ENCODE measurements at regions not wholly inside any gene's neighbourhood (a gene's known extent, or its start where the extent isn't known, plus 50 kb on each side); places are given as distances from the start of the nearest gene placed in this dataset.

DNA sequence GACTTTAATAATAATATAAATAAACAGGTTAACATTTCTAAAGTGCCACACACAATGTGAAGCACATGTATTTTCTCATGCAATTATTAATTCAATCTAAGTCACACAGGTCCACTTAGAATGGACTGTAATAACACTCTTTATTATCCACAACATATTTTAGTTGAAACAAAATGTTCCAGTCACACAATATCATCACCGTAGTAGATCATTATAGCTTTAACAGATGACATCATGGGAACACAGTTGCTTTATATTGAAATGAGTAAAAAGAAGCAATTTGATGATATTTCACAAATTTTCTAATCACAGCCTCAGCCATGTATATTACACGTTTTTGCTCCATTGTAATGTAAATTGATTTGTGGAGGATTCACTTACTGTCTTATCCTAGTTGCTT is 266.3 kb downstream of the MEIS1 start:
- Mint-ChIP-seq H3K4me3 (no peak overlapping the region), H3K36me3 (ENCODE audit: low read depth) (no peaks in the 10 kb centered on the region), H3K27ac (no peak overlapping the region), H3K4me1 (no peaks in the 10 kb centered on the region), H3K27me3 (no peaks in the 10 kb centered on the region), H3K9me3 (ENCODE audit: low read depth) (no peaks in the 10 kb centered on the region)
- intact Hi-C loops (cut with DNase I, micrococcal nuclease): no loop called here
- POLR2A ChIA-PET: no interaction called here
- CTCF ChIA-PET: no interaction called here
- no peak for DNase-seq
- ATAC-seq: no peak

- Mint-ChIP-seq H3K4me1 (no peaks in the 10 kb centered on the region), H3K9me3 (ENCODE audit: low read depth) (no peaks in the 10 kb centered on the region), H3K27me3 (no peaks in the 10 kb centered on the region), H3K27ac (no peak overlapping the region), H3K4me3 (no peak overlapping the region), H3K36me3 (ENCODE audit: low read depth) (no peaks in the 10 kb centered on the region)
- intact Hi-C loops (cut with DNase I, micrococcal nuclease): no loop called here
- ChIA-PET CTCF (no interaction called here), POLR2A (no interaction called here)
- no peak for ATAC-seq
- no peak for DNase-seq
These were observed 266.7 kb downstream of the MEIS1 start for GRCh38 chr2:66701656-66702055.

DNA sequence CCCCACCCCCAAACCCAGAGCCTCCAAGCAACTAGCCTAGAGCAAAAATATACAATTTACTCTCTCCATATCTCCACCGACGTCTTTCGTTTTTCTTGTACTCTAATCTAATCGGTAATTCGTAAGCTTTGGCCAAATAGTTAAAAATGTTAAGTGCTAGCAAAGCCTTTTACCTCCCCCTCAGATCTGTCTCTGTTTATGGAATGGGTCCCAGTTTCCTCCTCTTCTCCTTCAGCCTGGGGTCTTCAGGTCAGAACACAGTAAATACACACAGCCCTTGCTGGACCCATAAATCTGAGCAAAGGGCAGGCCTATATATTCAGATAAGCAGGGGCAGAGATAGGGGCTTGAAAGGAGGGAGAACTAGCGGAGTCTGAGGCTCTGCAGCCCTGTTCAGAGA is 267.4 kb downstream of the MEIS1 start:
- no peaks in the 10 kb centered on the region for H3K4me1 Mint-ChIP-seq
- CTCF ChIA-PET: no interaction called here
- H3K27ac Mint-ChIP-seq: no peak overlapping the region
- no peak for ATAC-seq
- intact Hi-C loops (cut with DNase I, micrococcal nuclease): no loop called here
- no peaks in the 10 kb centered on the region for H3K27me3 Mint-ChIP-seq
- DNase-seq: no peak
- H3K4me3 Mint-ChIP-seq: no peak overlapping the region
- H3K9me3 Mint-ChIP-seq (ENCODE audit: low read depth): no peaks in the 10 kb centered on the region
- POLR2A ChIA-PET: no interaction called here
- H3K36me3 Mint-ChIP-seq (ENCODE audit: low read depth): no peaks in the 10 kb centered on the region

GRCh38 chr2:66704786-66705185 is 269.9 kb downstream of the MEIS1 start:
- POLR2A ChIA-PET: no interaction called here
- no peak for ATAC-seq
- Mint-ChIP-seq H3K36me3 (ENCODE audit: low read depth) (no peaks in the 10 kb centered on the region), H3K4me1 (no peaks in the 10 kb centered on the region), H3K27me3 (no peaks in the 10 kb centered on the region), H3K9me3 (ENCODE audit: low read depth) (no peaks in the 10 kb centered on the region), H3K4me3 (no peak overlapping the region), H3K27ac (no peak overlapping the region)
- intact Hi-C loops (cut with DNase I, micrococcal nuclease): no loop called here
- DNase-seq: no peak
- CTCF ChIA-PET: no interaction called here

DNA sequence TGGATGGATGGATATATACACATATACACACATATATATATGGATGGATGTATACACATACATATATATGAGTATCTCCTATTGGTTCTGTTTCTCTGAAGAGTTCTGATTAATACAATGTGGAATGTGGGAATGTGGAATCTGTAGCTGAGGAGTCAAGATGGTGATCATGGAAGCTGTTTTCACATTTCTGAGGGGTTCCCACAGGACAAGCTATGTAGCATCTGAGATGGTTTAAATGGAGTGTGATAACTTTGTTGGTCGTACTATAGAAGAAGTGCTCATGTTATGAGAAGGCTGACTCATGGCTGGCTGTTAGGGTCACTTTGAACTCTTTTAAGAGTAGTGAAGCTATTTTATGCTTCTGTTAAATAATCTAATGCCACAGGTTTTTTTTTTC is 279.7 kb downstream of the MEIS1 start:
- ATAC-seq (no peak), DNase-seq (no peak)
- ChIA-PET CTCF (no interaction called here), POLR2A (no interaction called here)
- Mint-ChIP-seq H3K27me3 (no peaks in the 10 kb centered on the region), H3K4me3 (no peak overlapping the region), H3K36me3 (ENCODE audit: low read depth) (no peaks in the 10 kb centered on the region), H3K9me3 (ENCODE audit: low read depth) (peaks cover 3% of the 10 kb centered on the region), H3K4me1 (no peaks in the 10 kb centered on the region), H3K27ac (no peak overlapping the region)
- intact Hi-C loops (cut with DNase I, micrococcal nuclease): no loop called here

DNA sequence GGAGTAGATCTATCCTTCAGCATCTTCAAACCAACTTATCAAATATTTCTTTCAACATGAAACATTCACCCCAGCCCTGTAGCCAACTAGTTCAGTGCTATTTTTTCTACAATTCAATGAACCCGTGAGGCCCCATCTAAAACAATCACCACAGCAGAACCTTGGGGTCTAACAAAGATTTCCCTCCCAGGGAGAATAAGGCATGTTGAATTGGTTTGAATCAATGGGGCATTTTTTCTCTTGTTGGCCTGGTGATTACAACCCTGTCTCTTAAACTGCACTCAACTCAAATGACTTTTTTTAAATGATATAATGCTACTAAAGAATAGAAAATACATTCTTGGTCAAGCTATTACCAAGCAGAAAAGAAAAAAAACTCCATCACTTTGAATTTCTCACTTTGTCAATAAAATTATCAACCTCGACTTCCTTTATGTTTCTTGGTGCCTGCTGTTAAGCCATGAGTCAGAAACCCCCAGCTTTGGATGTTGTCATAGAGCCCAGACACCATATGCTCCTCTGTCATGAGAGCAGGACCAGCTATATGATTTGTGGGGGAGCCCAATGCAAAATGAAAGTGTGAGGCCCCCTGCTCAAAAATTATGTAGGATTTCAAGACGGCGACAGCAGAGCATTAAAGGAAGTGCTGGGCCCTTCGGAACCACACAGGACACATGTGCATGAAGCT is 282.4 kb downstream of the MEIS1 start:
- POLR2A ChIA-PET: no interaction called here
- DNase-seq (no peak), ATAC-seq (no peak)
- Mint-ChIP-seq H3K9me3 (ENCODE audit: low read depth) (peaks cover 3% of the 10 kb centered on the region), H3K27ac (no peak overlapping the region), H3K4me3 (no peak overlapping the region), H3K36me3 (ENCODE audit: low read depth) (no peaks in the 10 kb centered on the region), H3K4me1 (no peaks in the 10 kb centered on the region), H3K27me3 (no peaks in the 10 kb centered on the region)
- intact Hi-C loops (cut with DNase I, micrococcal nuclease): no loop called here
- CTCF ChIA-PET: no interaction called here

DNA sequence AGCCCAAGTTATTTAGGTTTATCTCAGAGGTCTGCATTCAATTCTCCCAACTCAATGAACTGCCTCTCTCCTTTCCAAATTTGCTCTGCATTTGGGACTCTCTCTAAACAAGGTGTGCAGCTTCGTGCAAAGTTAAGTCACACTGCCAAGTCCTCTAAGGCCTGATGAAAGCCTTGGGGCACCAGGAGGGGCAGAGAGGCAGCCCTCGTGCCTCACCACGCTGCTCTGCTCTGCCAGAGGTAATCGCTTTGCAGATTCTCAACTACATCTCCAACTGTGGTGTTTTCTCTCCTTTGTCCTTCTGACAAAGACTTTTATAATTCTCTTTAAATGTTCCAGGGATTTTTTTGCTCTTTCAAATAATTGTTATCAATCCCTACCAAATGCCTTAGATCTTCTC is 283.0 kb downstream of the MEIS1 start:
- intact Hi-C loops (cut with DNase I, micrococcal nuclease): no loop called here
- Mint-ChIP-seq H3K27ac (no peak overlapping the region), H3K9me3 (ENCODE audit: low read depth) (peaks cover 3% of the 10 kb centered on the region), H3K27me3 (no peaks in the 10 kb centered on the region), H3K4me3 (no peak overlapping the region), H3K4me1 (no peaks in the 10 kb centered on the region), H3K36me3 (ENCODE audit: low read depth) (no peaks in the 10 kb centered on the region)
- ATAC-seq: no peak
- CTCF ChIA-PET: no interaction called here
- no peak for DNase-seq
- POLR2A ChIA-PET: no interaction called here

DNA sequence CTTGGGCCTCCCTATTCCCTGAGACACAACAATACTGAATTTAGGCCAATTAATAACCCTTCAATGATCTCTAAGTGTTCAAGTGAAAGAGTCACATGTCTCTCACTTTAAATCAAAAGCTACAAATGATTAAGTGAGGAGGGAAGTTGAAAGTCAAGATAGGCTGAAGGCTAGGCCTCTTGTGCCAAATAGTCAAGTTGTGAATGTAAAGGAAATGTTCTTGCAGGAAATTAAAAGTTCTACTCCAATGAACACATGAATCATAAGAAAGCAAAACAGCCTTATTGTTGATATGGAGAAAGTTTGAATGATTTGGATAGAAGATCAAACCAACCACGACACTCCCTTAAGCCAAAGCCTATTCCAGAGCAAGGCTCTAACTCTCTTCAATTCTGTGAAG is 286.9 kb downstream of the MEIS1 start:
- Mint-ChIP-seq H3K27ac (no peak overlapping the region), H3K4me3 (no peak overlapping the region), H3K9me3 (ENCODE audit: low read depth) (no peaks in the 10 kb centered on the region), H3K27me3 (no peaks in the 10 kb centered on the region), H3K4me1 (no peaks in the 10 kb centered on the region), H3K36me3 (ENCODE audit: low read depth) (no peaks in the 10 kb centered on the region)
- no peak for ATAC-seq
- intact Hi-C loops (cut with DNase I, micrococcal nuclease): no loop called here
- DNase-seq: no peak
- POLR2A ChIA-PET: no interaction called here
- CTCF ChIA-PET: interaction anchor here (0.7 kb wide), 1 partner anchor 28 kb away, joined by 3 read pairs; no protein-coding TSS in a partner anchor

DNA sequence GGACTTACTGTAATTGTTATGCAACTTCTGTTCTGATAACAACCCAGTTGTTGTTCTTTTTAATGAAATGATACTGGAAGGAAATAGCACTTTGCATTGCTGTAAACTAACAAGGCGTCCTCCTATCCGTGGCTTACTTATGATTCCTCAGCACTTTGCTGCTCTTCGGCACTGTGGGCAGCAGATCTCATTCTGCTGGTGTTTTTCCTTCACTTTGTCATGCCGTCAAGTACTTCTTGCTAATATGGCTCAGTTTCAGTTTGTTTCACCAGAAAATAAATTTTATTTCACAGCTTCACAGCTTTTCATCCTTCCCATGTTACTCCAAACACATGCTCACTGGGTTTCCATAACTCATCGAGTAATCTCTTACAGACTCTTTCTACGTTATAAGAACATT is 289.3 kb downstream of the MEIS1 start:
- no peak overlapping the region for H3K4me3 Mint-ChIP-seq
- H3K36me3 Mint-ChIP-seq (ENCODE audit: low read depth): no peaks in the 10 kb centered on the region
- no peak for ATAC-seq

DNA sequence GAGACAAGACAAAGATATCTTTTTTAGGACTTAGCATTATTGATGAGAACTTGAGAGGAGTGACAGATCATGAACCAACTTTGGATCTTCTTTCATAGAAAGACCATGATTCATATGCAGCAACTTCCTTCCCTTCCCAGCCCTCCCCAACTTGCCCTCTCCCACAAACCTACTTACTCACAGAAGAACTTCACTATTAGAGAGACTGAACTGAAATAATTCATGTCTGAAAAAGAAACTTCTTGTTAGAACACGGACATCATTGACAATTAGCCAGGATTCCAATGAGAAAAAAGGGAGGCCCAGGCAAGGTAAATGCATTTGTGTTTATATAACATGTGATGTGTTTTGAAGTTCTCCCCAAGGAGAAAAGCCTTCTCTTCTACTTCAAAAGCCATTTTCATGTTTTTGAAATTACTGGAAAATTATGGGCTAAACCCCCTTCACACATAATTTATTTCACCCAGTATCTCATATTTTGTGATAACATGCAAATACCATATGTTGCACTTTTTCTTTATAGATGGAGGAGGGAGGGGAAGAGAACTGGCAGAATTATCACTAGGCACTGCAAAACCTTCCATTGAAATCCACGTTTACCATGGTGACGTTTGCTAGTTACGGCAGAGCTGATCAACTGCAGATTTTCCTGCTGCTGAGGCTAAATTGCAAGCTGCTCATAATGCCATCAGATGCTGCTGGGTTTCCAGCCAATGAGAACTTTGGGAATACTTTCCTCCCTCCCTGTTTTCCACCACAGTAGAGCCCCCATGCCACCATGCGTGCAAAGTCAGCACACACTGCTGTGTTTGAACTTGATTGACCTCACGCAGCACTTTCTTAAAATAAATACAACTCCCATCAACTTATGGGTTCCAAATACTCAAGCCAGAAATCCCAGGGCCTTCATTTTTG is 294.7 kb downstream of the MEIS1 start:
- DNase-seq (no peak), ATAC-seq (no peak)
- POLR2A ChIA-PET: no interaction called here
- Mint-ChIP-seq H3K36me3 (ENCODE audit: low read depth) (no peaks in the 10 kb centered on the region), H3K27me3 (no peaks in the 10 kb centered on the region), H3K27ac (no peak overlapping the region), H3K4me1 (no peaks in the 10 kb centered on the region), H3K9me3 (ENCODE audit: low read depth) (no peaks in the 10 kb centered on the region), H3K4me3 (no peak overlapping the region)
- intact Hi-C loops (cut with DNase I, micrococcal nuclease): no loop called here
- CTCF ChIA-PET: no interaction called here

More for the DNA sequence above, 289.3 kb downstream of the MEIS1 start:
- POLR2A ChIA-PET: no interaction called here
- Mint-ChIP-seq H3K27ac (no peak overlapping the region), H3K4me1 (no peaks in the 10 kb centered on the region), H3K9me3 (ENCODE audit: low read depth) (no peaks in the 10 kb centered on the region), H3K27me3 (no peaks in the 10 kb centered on the region)
- CTCF ChIA-PET: no interaction called here
- intact Hi-C loops (cut with DNase I, micrococcal nuclease): no loop called here
- no peak for DNase-seq

GRCh38 chr2:66730441-66730840 is 295.5 kb downstream of the MEIS1 start:
- Mint-ChIP-seq H3K4me3 (no peak overlapping the region), H3K4me1 (no peaks in the 10 kb centered on the region), H3K27ac (no peak overlapping the region), H3K27me3 (no peaks in the 10 kb centered on the region), H3K9me3 (ENCODE audit: low read depth) (no peaks in the 10 kb centered on the region), H3K36me3 (ENCODE audit: low read depth) (no peaks in the 10 kb centered on the region)
- ATAC-seq: no peak
- POLR2A ChIA-PET: no interaction called here
- intact Hi-C loops (cut with DNase I, micrococcal nuclease): no loop called here
- DNase-seq: no peak
- CTCF ChIA-PET: no interaction called here

DNA sequence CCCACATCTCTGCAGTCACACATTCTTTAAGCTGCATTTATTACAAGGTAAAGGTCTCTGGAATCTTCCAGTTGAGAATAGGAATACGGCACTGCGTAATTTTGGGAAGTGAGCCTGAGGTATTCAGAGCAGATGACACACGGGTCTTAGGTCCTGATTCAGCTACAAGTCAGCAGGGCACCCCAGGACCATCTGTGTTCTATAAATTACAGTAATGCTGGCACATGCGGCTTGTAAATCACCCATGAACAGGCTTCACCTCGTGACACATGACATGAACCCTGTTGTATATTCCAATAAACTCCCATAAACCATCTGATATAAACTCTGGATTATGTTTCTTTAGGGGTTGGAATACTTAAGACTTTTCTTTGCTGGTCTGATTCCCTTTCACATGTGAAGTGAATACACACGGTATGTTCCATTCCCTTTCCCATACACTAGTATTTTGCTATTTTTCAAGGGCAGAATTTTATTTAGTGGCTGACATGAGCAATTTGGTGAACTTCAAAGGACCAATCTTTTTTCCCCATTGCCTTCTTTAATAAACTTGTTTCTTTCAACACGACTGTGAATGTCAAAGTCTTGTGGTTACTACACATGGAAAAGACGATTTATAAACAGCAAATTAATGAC is 298.6 kb downstream of the MEIS1 start:
- intact Hi-C loops (cut with DNase I, micrococcal nuclease): no loop called here
- Mint-ChIP-seq H3K27me3 (no peaks in the 10 kb centered on the region), H3K27ac (no peak overlapping the region), H3K36me3 (ENCODE audit: low read depth) (no peaks in the 10 kb centered on the region), H3K4me1 (no peaks in the 10 kb centered on the region), H3K4me3 (no peak overlapping the region), H3K9me3 (ENCODE audit: low read depth) (no peaks in the 10 kb centered on the region)
- ATAC-seq (no peak), DNase-seq (no peak)
- ChIA-PET POLR2A (no interaction called here), CTCF (no interaction called here)

Measured in activated CD4-positive, alpha-beta T cell treated with anti-CD3 and anti-CD28 coated beads for 36 hours (primary cell).